ENCODE measurements at regions not wholly inside any gene's neighbourhood (a gene's known extent, or its start where the extent isn't known, plus 50 kb on each side); places are given as distances from the start of the nearest gene placed in this dataset.
"Not testable (repeated sequence)": the region's sequence is repeated elsewhere in the genome, so short reads cannot be mapped to it uniquely, and the experiment has no call there.

DNA sequence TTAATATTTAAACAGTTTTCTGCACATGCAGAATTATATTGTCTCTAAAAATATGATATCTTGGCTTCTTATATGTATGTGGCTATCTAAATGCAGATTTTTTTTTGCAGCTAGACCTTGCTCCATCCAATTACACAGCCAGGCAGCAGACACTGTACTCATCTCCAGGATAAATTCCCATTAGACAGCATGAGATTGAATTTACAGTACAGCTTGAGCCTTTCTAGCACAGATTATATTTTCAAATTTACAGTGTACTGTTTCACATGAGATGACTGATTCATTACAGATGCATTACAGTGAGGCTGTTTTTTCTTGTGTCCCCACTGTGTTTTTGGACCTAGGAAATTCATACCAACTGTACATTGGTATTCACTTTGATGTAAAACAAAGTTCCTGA is 134.9 kb downstream of the OTOL1 start:
- TF ChIP-seq, protein P1, sequence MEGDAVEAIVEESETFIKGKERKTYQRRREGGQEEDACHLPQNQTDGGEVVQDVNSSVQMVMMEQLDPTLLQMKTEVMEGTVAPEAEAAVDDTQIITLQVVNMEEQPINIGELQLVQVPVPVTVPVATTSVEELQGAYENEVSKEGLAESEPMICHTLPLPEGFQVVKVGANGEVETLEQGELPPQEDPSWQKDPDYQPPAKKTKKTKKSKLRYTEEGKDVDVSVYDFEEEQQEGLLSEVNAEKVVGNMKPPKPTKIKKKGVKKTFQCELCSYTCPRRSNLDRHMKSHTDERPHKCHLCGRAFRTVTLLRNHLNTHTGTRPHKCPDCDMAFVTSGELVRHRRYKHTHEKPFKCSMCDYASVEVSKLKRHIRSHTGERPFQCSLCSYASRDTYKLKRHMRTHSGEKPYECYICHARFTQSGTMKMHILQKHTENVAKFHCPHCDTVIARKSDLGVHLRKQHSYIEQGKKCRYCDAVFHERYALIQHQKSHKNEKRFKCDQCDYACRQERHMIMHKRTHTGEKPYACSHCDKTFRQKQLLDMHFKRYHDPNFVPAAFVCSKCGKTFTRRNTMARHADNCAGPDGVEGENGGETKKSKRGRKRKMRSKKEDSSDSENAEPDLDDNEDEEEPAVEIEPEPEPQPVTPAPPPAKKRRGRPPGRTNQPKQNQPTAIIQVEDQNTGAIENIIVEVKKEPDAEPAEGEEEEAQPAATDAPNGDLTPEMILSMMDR (IDR thresholded peaks at IDR 0.05; ENCODE audit: insufficient read depth, low read length, poor library complexity, severe bottlenecking), result no peak
- no peak for DNase-seq (ENCODE audit: low read depth)
- Histone ChIP-seq H3K36me3 (ENCODE audit: control insufficient read depth, insufficient read depth, low read length) (no peaks in the 10 kb centered on the region), H3K4me3 (ENCODE audit: low read depth, low read length) (no peak overlapping the region), H3K27me3 (ENCODE audit: control insufficient read depth, insufficient read depth, low read length) (no peaks in the 10 kb centered on the region)

DNA sequence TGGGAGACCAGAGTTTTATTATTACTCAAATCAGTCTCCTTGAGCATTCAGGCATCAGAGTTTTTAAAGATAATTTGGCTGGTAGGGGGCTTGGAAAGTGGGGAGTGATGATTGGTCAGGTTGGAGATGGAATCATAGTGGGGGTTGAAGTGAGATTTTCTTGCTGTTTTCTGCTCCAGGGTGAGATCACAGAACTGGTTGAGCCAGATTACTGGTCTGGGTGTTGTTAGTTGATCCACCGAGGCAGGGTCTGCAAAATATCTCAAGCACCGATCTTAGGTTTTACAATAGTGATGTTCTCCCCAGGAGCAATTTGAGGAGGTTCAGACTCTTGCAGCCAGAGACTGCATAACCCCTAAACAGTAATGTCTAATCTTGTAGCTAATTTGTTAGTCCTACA is 141.0 kb downstream of the OTOL1 start:
- Histone ChIP-seq H3K27me3 (ENCODE audit: control insufficient read depth, insufficient read depth, low read length) (no peaks in the 10 kb centered on the region), H3K36me3 (ENCODE audit: control insufficient read depth, insufficient read depth, low read length) (no peaks in the 10 kb centered on the region), H3K4me3 (ENCODE audit: low read depth, low read length) (no peak overlapping the region)
- TF ChIP-seq, protein P1 (IDR thresholded peaks at IDR 0.05; ENCODE audit: insufficient read depth, low read length, poor library complexity, severe bottlenecking), result no peak
- DNase-seq (ENCODE audit: low read depth), result no peak

DNA sequence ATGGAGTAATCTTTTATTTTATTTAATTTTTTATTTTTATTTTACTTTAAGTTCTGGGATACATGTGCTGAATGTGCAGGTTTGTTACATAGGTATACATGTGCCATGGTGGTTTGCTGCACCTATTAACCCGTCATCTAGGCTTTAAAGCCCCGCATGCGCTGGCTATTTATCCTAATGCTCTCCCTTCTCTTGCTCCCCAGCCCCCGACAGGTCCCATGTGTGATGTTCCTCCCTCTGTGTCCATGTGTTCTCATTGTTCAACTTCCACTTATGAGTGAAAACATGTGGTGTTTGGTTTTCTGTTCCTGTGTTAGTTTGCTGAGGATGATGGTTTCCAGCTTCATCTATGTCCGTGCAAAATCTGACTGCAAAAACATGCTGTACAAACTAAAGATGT is 142.5 kb downstream of the OTOL1 start:
- not testable (repeated sequence) for H3K4me3 ChIP-seq (ENCODE audit: low read depth, low read length); H3K36me3 ChIP-seq (ENCODE audit: control insufficient read depth, insufficient read depth, low read length); H3K27me3 ChIP-seq (ENCODE audit: control insufficient read depth, insufficient read depth, low read length); DNase-seq (ENCODE audit: low read depth)

DNA sequence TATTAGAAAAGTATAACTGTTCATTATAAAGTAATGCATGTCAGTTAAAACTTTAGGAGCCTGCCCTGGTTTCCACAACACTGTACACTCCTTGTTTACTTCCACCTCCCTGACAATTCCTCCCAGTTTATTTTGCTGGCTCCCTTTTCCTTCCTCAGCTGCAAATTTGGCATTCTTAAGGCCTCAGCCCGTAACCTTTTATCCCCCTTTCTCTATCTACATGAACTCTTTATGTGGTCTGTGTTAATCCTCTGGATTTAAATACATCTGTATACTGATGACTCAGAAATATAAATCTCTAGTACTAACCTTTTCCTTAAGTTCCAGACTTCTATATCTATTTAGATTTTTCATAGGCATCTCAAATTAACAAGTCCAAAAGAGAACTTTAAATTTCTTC is 143.6 kb downstream of the OTOL1 start:
- H3K27me3 ChIP-seq (ENCODE audit: control insufficient read depth, insufficient read depth, low read length), result no peaks in the 10 kb centered on the region
- TF ChIP-seq, protein P1 (IDR thresholded peaks at IDR 0.05; ENCODE audit: insufficient read depth, low read length, poor library complexity, severe bottlenecking), result no peak
- H3K36me3 ChIP-seq (ENCODE audit: control insufficient read depth, insufficient read depth, low read length), result no peaks in the 10 kb centered on the region
- no peak for DNase-seq (ENCODE audit: low read depth)
- no peak overlapping the region for H3K4me3 ChIP-seq (ENCODE audit: low read depth, low read length)

DNA sequence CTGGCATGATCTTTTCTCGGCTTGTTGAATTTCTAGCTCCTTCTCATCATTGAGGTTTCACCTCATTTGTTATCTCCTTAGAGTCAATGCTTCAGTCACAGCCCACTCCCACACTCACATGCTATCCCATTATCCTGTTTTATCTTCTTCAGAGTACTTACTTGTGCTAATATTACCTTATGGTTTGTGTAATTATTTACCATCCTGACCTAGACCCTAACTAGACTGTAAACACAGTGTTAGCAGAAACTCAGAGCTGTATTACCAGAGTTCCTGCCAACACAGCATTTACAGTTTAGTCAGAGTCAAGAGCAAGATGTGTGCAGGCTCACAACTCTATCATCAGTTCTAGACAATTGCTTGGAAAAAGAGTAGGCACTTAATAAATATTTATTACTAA is 144.7 kb downstream of the OTOL1 start:
- TF ChIP-seq, protein P1 (IDR thresholded peaks at IDR 0.05; ENCODE audit: insufficient read depth, low read length, poor library complexity, severe bottlenecking), result no peak
- no peak for DNase-seq (ENCODE audit: low read depth)
- Histone ChIP-seq H3K36me3 (ENCODE audit: control insufficient read depth, insufficient read depth, low read length) (no peaks in the 10 kb centered on the region), H3K27me3 (ENCODE audit: control insufficient read depth, insufficient read depth, low read length) (no peaks in the 10 kb centered on the region), H3K4me3 (ENCODE audit: low read depth, low read length) (no peak overlapping the region)

DNA sequence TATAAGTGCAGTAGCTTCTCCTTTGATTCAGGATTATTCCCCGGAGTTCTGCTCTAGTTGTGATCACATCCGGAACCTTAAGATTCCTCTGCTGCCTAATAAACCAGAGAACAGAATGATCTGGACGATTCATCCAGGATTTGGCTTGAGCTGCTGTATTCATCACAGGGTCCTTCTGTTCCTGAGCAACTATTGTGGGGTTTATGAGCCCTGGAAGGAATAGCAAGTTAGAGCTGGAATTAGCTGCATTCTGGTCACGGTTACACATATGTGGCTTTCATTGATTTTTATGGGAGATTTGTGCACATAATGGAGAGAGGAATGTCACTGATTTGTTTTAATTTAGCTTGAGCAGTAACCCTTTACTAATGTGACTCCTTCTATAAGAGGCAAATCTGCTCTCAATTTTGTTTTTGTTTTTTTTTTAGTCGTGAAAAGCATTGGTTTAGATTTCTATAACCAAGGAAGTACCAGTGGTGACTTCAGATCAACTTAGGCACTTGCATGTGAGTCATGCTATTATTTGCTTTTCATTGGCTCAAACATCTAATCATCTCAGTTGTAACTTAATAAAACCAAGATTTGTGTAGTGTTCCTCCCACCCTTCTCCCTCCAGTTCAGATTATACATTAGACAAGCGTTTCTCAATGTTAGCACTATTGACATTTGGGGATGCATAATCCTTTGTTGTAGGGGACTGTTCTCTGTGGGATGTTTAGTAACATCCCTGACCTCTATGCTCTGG is 148.5 kb downstream of the OTOL1 start:
- Histone ChIP-seq H3K4me3 (ENCODE audit: low read depth, low read length) (no peak overlapping the region), H3K27me3 (ENCODE audit: control insufficient read depth, insufficient read depth, low read length) (no peaks in the 10 kb centered on the region), H3K36me3 (ENCODE audit: control insufficient read depth, insufficient read depth, low read length) (no peaks in the 10 kb centered on the region)
- DNase-seq (ENCODE audit: low read depth), result no peak
- TF ChIP-seq, protein P1 (IDR thresholded peaks at IDR 0.05; ENCODE audit: insufficient read depth, low read length, poor library complexity, severe bottlenecking), result no peak
